Neural progenitor cell (in vitro differentiated cells): ENCODE measurements at regions not wholly inside any gene's neighbourhood (a gene's known extent, or its start where the extent isn't known, plus 50 kb on each side); places are given as distances from the start of the nearest gene placed in this dataset.
"Not testable (repeated sequence)": the region's sequence is repeated elsewhere in the genome, so short reads cannot be mapped to it uniquely, and the experiment has no call there.

Experiments
- DNase-seq: peaks from one replicate; pipeline ENCODE4 v3.0.0-alpha.2; 2016; ENCODE audit warnings: low spot score
- H2AFZ ChIP-seq: fragments of 200-600 bp; sonication (generic); replicated peaks from 2 replicates; pipeline ENCODE4 v1.6.1; 2016; ENCODE audit warnings: antibody characterized with exemption
- H3F3A ChIP-seq: fragments of 200-600 bp; sonication (generic); 2 replicates; pipeline ENCODE4 v1.6.1; 2016; ENCODE audit warnings: antibody characterized with exemption, low read depth
- H3K27ac ChIP-seq: fragments of 200-600 bp; sonication (generic); 2 replicates; pipeline ENCODE4 v1.5.1; 2016; ENCODE audit warnings: mild to moderate bottlenecking
- H3K27me3 ChIP-seq: fragments of 200-600 bp; sonication (generic); 2 replicates; pipeline ENCODE4 v1.6.1; 2016; ENCODE audit warnings: mild to moderate bottlenecking, moderate library complexity
- H3K36me3 ChIP-seq: fragments of 200-600 bp; sonication (generic); 2 replicates; pipeline ENCODE4 v1.5.1; 2016
- H3K4me1 ChIP-seq: fragments of 200-600 bp; sonication (generic); 2 replicates; pipeline ENCODE4 v1.6.1; 2016; ENCODE audit warnings: mixed run types
- H3K4me2 ChIP-seq: fragments of 200-600 bp; sonication (generic); 2 replicates; pipeline ENCODE4 v1.6.1; 2016
- H3K4me3 ChIP-seq: fragments of 200-600 bp; sonication (generic); 2 replicates; pipeline ENCODE4 v1.5.1; 2016
- H3K79me2 ChIP-seq: fragments of 200-600 bp; sonication (generic); 2 replicates; pipeline ENCODE4 v1.6.1; 2016; ENCODE audit warnings: low read depth
- H3K9ac ChIP-seq: fragments of 200-600 bp; sonication (generic); 2 replicates; pipeline ENCODE4 v1.6.1; 2016
- H3K9me3 ChIP-seq: fragments of 200-600 bp; sonication (generic); 2 replicates; pipeline ENCODE4 v1.5.1; 2016; ENCODE audit warnings: low read depth
- H4K20me1 ChIP-seq: fragments of 200-600 bp; sonication (generic); 2 replicates; pipeline ENCODE4 v1.6.1; 2016; ENCODE audit warnings: low read depth
- H3K27ac Mint-ChIP-seq: 3 replicates; pipeline ENCODE4 v1.8.0; 2021; ENCODE audit warnings: mixed read lengths
- H3K27me3 Mint-ChIP-seq: 2 replicates; pipeline ENCODE4 v1.8.0; 2022; ENCODE audit warnings: low read depth, mild to moderate bottlenecking, inconsistent platforms, moderate library complexity, mixed read lengths; ENCODE audit not compliant: insufficient read depth
- H3K36me3 Mint-ChIP-seq: 3 replicates; pipeline ENCODE4 v1.8.0; 2021; ENCODE audit warnings: mixed read lengths
- H3K4me1 Mint-ChIP-seq: 3 replicates; pipeline ENCODE4 v1.8.0; 2021; ENCODE audit warnings: mixed read lengths
- H3K4me3 Mint-ChIP-seq: 3 replicates; pipeline ENCODE4 v1.8.0; 2021; ENCODE audit warnings: mild to moderate bottlenecking, moderate library complexity, mixed read lengths
- H3K9me3 Mint-ChIP-seq: 3 replicates; pipeline ENCODE4 v1.8.0; 2020; ENCODE audit warnings: mixed read lengths
- EZH2 ChIP-seq: fragments of 200-600 bp; sonication (generic); IDR thresholded peaks from 2 replicates; pipeline ENCODE4 v1.6.1; 2017; ENCODE audit warnings: antibody characterized with exemption, mild to moderate bottlenecking, moderate library complexity
- EZH2phosphoT487 ChIP-seq: fragments of 200-600 bp; sonication (generic); IDR thresholded peaks from 2 replicates; pipeline ENCODE4 v1.6.1; 2017; ENCODE audit warnings: antibody characterized with exemption
- TF ChIP-seq, protein P1 (sequence below): fragments of 200-600 bp; sonication (generic); IDR thresholded peaks from 2 replicates; pipeline ENCODE4 v1.5.1; 2017; ENCODE audit warnings: antibody characterized with exemption, mild to moderate bottlenecking

- Mint-ChIP-seq H3K27ac (no peak overlapping the region), H3K4me1 (peaks cover 7% of the 10 kb centered on the region)
- no peak for DNase-seq
Observed at GRCh38 chr5:1647580-1647979, 123.8 kb upstream of the LPCAT1 start.

GRCh38 chr5:1644810-1645571 is 121.2 kb upstream of the LPCAT1 start:
- no peaks in the 10 kb centered on the region for H3K9me3 Mint-ChIP-seq
- H3F3A ChIP-seq: peaks cover 15% of the 10 kb centered on the region
- peaks cover 79% of the 10 kb centered on the region for H3K27me3 ChIP-seq
- no peaks in the 10 kb centered on the region for H4K20me1 ChIP-seq
- peak overlapping the region; percentile 35 for H3K4me3 Mint-ChIP-seq
- H2AFZ ChIP-seq: peak overlapping the region; percentile 99
- H3K27ac Mint-ChIP-seq: no peak overlapping the region
- peaks cover 19% of the 10 kb centered on the region for H3K4me1 Mint-ChIP-seq
- no peaks in the 10 kb centered on the region for H3K36me3 ChIP-seq
- peak overlapping the region; percentile 50 for H3K4me3 ChIP-seq
- H3K79me2 ChIP-seq: no peaks in the 10 kb centered on the region
- TF ChIP-seq EZH2 (peak; percentile 93), EZH2phosphoT487 (peak; percentile 78)
- TF ChIP-seq, protein P1, sequence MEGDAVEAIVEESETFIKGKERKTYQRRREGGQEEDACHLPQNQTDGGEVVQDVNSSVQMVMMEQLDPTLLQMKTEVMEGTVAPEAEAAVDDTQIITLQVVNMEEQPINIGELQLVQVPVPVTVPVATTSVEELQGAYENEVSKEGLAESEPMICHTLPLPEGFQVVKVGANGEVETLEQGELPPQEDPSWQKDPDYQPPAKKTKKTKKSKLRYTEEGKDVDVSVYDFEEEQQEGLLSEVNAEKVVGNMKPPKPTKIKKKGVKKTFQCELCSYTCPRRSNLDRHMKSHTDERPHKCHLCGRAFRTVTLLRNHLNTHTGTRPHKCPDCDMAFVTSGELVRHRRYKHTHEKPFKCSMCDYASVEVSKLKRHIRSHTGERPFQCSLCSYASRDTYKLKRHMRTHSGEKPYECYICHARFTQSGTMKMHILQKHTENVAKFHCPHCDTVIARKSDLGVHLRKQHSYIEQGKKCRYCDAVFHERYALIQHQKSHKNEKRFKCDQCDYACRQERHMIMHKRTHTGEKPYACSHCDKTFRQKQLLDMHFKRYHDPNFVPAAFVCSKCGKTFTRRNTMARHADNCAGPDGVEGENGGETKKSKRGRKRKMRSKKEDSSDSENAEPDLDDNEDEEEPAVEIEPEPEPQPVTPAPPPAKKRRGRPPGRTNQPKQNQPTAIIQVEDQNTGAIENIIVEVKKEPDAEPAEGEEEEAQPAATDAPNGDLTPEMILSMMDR: peak; percentile 79
- peaks cover 34% of the 10 kb centered on the region for H3K27me3 Mint-ChIP-seq
- H3K9ac ChIP-seq: no peak overlapping the region
- no peaks in the 10 kb centered on the region for H3K9me3 ChIP-seq
- H3K4me1 ChIP-seq: peaks cover 3% of the 10 kb centered on the region
- DNase-seq: peak; percentile 94
- no peak overlapping the region for H3K27ac ChIP-seq
- H3K4me2 ChIP-seq: peak overlapping the region; percentile 93
- H3K36me3 Mint-ChIP-seq: no peaks in the 10 kb centered on the region

More at GRCh38 chr5:1647580-1647979, 123.8 kb upstream of the LPCAT1 start:
- H3K36me3 Mint-ChIP-seq: no peaks in the 10 kb centered on the region
- Histone ChIP-seq H3K27me3 (peaks cover 87% of the 10 kb centered on the region), H3K4me2 (no peak overlapping the region), H3F3A (peaks cover 12% of the 10 kb centered on the region), H3K36me3 (no peaks in the 10 kb centered on the region), H3K4me1 (peaks cover 3% of the 10 kb centered on the region), H3K9me3 (no peaks in the 10 kb centered on the region), H3K4me3 (no peak overlapping the region), H3K9ac (no peak overlapping the region), H2AFZ (no peak overlapping the region), H3K79me2 (no peaks in the 10 kb centered on the region), H4K20me1 (no peaks in the 10 kb centered on the region), H3K27ac (no peak overlapping the region)
- TF ChIP-seq EZH2phosphoT487: no peak
- TF ChIP-seq, protein P1: no peak
- TF ChIP-seq EZH2: no peak
- H3K27me3 Mint-ChIP-seq: peaks cover 41% of the 10 kb centered on the region
- H3K9me3 Mint-ChIP-seq: no peaks in the 10 kb centered on the region
- no peak overlapping the region for H3K4me3 Mint-ChIP-seq

DNA sequence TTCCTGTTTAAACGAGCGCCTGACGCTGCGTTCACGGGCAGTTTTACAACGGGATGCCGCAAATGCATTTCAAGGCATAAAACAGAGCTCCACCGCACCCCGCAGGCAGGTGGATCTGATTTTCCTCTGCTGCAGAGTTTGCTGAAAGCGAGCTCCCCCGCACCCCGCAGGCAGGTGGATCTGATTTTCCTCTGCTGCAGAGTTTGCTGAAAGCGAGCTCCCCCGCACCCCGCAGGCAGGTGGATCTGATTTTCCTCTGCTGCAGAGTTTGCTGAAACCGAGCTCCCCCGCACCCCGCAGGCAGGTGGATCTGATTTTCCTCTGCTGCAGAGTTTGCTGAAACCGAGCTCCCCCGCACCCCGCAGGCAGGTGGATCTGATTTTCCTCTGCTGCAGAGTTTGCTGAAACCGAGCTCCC is 120.6 kb upstream of the LPCAT1 start:
- not testable (repeated sequence) for DNase-seq, H3K9ac ChIP-seq, H3K27ac ChIP-seq, H3K4me3 ChIP-seq, H3K79me2 ChIP-seq, H3K36me3 Mint-ChIP-seq, H3K9me3 ChIP-seq, H2AFZ ChIP-seq, H3K9me3 Mint-ChIP-seq, H3K4me1 ChIP-seq, H4K20me1 ChIP-seq, H3K36me3 ChIP-seq
- Mint-ChIP-seq H3K4me1 (peaks cover 23% of the 10 kb centered on the region), H3K27me3 (peaks cover 29% of the 10 kb centered on the region), H3K4me3 (peak overlapping the region; percentile 70), H3K27ac (peak overlapping the region; percentile 37)
- peak overlapping the region; percentile 64 for H3K4me2 ChIP-seq
- peaks cover 15% of the 10 kb centered on the region for H3F3A ChIP-seq
- TF ChIP-seq EZH2phosphoT487: peak; percentile 85
- peaks cover 73% of the 10 kb centered on the region for H3K27me3 ChIP-seq
